GM18502 (cell line): ENCODE measurements at regions not wholly inside any gene's neighbourhood (a gene's known extent, or its start where the extent isn't known, plus 50 kb on each side); places are given as distances from the start of the nearest gene placed in this dataset.

Source experiments
- ATAC-seq: cut with Tn5 transposase; IDR thresholded peaks from one replicate; pipeline ENCODE4 v1.9.1; 2021; ENCODE audit warnings: mild to moderate bottlenecking; ENCODE audit not compliant: unreplicated experiment, poor library complexity

DNA sequence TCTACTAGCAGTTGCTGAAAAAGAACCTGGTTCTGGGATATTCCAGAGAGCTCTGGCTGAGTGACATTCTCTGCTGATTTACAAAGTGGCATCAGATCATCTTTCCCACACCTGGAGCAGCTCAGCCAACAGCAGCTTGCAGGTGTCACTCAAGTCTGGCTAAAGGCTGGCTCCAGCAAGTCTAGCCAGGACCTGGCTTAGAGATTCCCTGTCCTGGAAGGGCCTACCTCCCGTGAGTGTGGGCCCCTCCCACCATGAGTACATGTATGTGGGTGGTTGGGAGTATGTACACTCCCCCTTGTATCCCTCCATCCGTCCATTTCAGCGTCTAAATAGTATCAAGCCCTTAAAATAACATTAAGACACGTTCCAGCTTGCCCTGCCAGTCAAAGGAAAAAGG lies 539.3 kb upstream of the ID4 start:
- no peak for ATAC-seq

DNA sequence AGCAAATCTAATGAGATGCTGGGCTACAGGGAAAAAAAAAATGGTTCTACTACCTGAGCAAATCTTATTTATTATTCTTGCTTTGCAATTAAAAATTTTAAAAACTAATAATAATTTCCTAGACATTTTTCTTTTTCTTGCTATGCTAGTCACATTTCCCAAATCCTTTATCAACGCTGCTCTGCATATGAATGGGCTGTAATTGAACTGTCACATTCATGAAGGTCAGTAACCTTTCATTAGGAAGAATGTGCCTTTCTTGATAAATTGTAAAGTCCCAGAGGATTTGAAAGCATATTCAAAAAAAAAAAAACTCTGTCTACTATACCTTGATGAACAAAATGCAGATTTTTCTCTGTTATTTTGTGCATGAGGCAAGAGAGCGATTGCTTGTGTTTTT lies 538.7 kb upstream of the ID4 start:
- ATAC-seq = no peak

DNA sequence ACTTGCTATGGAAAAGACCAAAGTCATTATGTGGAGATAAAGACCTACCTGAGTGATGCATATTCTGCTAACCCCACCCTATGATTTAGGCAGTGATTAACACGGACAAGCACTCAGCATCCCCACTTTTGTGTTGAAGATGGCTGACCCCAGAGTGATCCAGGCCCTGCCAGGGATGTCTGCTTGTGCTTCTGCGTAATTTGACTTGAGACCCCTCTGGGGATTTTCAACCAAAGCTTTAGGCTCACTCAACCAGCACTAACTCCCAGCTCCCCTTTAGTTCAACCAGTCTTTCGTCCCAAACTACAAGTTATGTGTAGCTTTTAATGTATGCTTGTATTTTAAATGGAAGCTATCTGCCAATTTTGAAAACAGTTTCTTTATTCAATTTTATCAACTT lies 538.0 kb upstream of the ID4 start:
- no peak for ATAC-seq

- ATAC-seq = no peak
These were observed 535.2 kb upstream of the ID4 start for GRCh38 chr6:19301980-19302379.

DNA sequence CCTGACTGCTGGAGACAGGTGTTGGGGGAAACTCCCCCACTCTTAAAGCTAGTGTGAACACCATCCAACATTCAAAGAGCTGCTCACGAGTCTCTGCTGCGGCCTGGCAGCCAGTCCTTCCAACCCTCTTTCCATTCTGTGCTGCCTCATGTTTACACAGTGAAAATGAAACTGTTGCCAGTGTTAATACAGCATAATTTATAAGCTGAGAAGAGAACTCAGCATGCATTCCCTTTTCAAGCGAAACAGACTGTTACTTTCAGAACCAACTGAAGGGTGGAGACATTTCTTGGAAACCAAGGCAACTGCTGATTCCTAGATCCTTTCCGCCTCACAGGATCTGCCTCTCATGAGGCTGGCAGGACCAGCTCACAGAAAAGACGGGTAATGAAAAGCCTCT lies 533.8 kb upstream of the ID4 start:
- ATAC-seq = no peak

DNA sequence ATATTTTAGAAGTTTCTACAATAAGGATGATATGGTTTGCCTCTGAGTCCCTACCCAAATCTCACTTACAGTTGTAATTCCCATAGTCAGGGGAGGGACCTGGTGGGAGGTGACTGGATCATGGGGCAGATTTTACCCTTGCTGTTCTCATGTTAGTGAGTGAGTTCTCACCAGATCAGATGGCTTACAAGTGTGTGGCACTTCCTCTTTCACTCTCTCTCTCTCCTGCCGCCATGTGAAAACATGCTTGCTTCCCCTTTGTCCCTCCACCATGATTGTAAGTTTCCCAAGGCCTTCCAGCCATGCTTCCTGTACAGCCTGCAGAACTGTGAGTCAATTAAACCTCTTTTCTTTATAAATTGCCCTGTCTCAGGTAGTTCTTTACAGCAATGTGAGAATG lies 527.5 kb upstream of the ID4 start:
- ATAC-seq = no peak

DNA sequence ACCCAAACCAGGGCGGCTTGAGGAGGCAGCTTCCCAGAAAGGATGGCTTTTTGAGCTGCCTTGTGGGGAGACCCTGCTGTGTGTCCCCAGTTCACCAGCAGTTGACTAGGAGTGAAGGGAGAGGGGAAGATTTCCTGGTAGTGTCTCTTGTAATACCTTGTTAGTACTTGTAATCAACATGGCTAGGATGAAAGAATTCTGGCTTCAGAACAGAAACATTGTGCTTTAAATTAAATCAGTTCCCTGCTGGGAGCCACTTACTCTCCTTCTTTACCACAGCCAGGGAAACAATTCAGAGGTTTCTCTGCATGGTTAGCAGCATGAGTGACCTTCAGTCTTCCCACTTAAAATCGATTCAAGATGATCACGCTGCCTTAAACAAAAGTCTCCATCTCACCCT lies 525.4 kb upstream of the ID4 start:
- ATAC-seq = no peak

- ATAC-seq = no peak
These were observed 524.8 kb upstream of the ID4 start for GRCh38 chr6:19312241-19312978.

DNA sequence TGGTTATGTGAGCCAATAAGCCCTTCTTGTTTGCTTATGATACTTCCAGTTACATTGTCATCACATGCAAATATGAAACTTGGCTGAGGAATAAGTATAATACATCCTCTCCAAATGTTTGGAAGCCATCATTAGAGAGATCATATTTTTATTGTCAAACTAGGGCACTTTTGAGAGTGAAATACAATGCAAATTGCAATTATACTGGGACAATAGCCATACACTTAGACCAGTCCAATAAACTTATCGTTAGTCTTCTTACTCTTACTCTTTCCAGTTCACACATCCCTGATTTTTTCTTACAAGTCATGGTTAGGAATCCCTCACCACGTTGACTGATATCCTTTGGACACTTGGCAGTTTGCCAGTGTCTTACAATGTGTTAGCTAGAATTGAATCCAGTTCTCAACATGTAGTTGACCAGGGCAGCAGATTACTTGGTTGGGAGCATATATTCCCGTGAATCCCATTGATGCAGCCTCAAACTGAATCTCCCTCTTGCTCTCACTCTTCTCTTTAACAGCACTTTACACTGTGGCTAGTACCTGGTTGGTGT lies 519.7 kb upstream of the ID4 start:
- no peak for ATAC-seq

DNA sequence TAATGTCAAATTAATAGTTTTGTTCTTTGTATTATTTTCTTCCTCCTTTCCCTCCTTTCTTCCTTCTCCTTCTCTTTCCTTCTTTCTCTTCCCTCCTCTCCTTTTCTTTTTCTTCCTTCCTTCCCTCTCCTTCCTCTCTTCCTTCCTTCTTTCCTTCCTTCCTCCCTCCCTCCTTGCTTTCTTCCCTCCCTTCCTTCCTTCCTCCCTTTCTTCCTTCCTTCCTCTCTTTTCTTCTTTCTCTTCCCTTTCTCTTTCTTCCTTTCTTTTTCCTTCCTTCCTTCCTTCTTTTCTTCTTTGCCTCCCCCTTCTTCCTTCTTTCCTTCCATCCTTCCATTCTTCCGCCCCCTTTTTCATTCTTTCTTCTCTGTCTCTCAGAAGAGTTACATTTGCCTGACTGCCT lies 518.2 kb upstream of the ID4 start:
- no peak for ATAC-seq

GRCh38 chr6:19320111-19320581 lies 517.0 kb upstream of the ID4 start:
- ATAC-seq = no peak

DNA sequence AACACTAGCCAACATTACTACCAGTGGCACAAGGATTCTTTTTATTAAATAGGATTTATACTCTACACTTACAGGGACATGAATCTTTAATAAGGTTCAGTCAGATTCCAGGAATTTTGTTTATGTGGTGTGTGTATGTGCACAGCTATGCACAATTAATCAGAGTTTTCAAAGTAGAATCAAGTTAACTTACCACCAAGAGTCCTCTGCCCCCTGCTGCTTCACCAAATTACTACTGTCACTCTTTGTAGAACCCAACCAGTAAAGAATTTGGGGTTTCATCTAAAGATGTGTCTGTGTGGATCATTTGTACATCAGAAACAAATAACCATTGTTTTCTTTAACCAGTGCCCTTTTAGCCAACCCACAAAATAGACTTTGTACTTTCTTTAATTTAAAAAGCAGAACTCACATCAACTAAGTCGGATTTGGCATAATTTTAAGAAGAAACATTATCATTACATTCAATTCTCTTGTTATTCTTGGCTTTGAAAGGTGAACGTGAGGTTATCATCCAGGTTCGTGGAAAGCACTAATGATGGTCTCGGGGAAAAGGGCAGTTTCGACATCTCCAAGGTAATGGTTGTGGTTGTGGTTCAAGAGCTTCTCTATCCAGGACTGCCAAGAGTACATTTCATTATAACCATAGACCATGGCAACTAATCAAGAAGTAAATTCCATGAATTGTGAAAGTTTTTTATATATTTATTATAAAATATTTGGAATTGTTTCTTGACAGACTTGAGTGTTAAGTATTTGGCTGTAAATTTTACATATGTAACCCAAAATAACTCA lies 514.3 kb upstream of the ID4 start:
- ATAC-seq = no peak

DNA sequence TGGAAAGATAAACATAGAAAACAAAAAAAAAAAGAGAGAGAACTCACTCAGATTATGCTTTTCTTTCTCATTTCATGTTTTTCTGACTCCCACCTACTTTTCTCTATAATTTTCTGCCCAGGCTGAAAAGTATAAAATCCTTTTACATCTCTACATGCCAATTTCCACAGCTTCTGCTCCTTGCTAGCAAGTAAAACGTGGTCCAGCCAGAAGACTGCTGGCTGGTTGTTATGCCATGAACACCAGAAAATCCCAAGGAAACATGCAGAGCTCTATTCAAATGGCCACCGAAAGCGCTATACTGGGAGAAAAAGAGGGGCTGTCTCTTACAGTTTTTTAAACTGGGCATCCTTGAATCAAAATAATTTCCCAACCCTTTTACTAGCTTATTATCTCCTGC lies 512.8 kb upstream of the ID4 start:
- ATAC-seq = no peak

GRCh38 chr6:19325335-19325789 lies 511.8 kb upstream of the ID4 start:
- no peak for ATAC-seq

GRCh38 chr6:19327241-19327640 lies 509.9 kb upstream of the ID4 start:
- no peak for ATAC-seq

GRCh38 chr6:19327661-19328060 lies 509.5 kb upstream of the ID4 start:
- no peak for ATAC-seq

- no peak for ATAC-seq
These were observed 508.1 kb upstream of the ID4 start for GRCh38 chr6:19329078-19329477.

GRCh38 chr6:19331089-19331488 lies 506.1 kb upstream of the ID4 start:
- no peak for ATAC-seq

DNA sequence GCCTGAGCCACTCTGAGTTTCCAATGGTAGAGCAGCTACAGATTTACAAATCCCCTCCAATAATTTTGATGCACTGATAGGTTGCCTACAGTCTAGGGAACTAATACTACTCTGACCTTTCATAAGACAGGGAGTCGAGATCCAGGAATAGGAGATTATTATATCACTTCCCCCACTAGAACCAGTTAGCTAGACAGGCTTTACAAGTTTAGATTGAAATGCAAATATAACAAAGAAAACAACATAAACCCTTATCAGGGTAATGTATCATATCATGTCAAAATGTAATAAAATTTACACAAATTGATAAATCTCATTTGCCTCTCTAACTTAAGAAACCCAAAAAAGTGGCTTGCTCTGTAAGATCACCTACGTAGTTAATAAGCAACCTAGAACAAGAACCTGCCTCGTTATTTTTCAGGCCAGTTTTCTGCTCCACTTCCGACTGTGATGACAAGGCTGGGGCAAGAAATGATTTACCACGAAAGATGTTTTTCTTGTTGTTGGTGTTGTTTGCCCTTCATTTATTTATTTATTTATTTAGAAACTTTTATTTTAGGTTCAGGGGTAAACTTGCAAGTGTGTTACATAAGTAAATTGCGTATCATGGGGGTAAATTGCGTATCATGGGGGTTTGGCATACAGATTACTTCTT lies 504.2 kb upstream of the ID4 start:
- no peak for ATAC-seq

DNA sequence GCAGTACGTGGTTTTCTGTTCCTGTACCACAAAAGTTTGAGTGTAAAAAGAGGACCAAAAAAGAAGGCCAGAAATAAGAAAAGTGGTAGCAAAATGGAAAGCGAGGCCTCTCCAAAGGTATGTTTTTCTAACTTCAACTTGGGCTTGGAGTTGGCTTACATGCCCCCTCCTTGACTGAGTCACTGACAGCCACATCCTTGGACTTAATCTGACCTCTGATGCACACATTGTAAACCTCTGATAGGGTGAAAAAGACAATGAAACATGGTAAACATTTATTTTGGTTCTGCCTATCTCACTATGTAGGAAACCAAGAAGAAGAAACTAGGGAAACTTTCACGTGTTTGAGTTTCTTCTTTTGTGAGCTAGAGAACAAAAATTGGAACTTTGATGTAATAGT lies 503.2 kb upstream of the ID4 start:
- ATAC-seq = no peak

GRCh38 chr6:19336579-19336978 lies 500.6 kb upstream of the ID4 start:
- no peak for ATAC-seq
